Activated CD8-positive, alpha-beta T cell treated with anti-CD3 and anti-CD28 coated beads, Interleukin-2, amount 10 ng/mL, durations not matched to agents 7 days and 5 days (primary cell): ENCODE measurements at regions not wholly inside any gene's neighbourhood (a gene's known extent, or its start where the extent isn't known, plus 50 kb on each side); places are given as distances from the start of the nearest gene placed in this dataset.

Experiments used
- ATAC-seq: fragments of 150-1000 bp; cut with Tn5 transposase; one replicate; pipeline ENCODE4 v1.10.0; 2021; ENCODE audit warnings: moderate library complexity
- CTCF ChIA-PET: fragments of 350-600 bp; sonication (Branson Sonifier 250); formaldehyde crosslinking; loops from one replicate; lab custom pipeline; 2021; ENCODE audit warnings: antibody characterized with exemption; lab: Charles Lee
- POLR2A ChIA-PET: fragments of 350-600 bp; sonication (Branson Sonifier 250); formaldehyde crosslinking; loops from one replicate; lab custom pipeline; 2021; ENCODE audit warnings: antibody characterized with exemption; lab: Charles Lee
- DNase-seq: peaks from one replicate; pipeline ENCODE4 v3.0.0-alpha.2; 2020
- H3K27ac Mint-ChIP-seq: one replicate; pipeline ENCODE4 v1.8.0; 2021; ENCODE audit warnings: mild to moderate bottlenecking, mixed read lengths
- H3K27me3 Mint-ChIP-seq: one replicate; pipeline ENCODE4 v1.8.0; 2021; ENCODE audit warnings: low read depth, mixed read lengths
- H3K36me3 Mint-ChIP-seq: one replicate; pipeline ENCODE4 v1.8.0; 2021; ENCODE audit warnings: low read depth, mixed read lengths
- H3K4me1 Mint-ChIP-seq: one replicate; pipeline ENCODE4 v1.8.0; 2021; ENCODE audit warnings: low read depth, mixed read lengths
- H3K4me3 Mint-ChIP-seq: one replicate; pipeline ENCODE4 v1.8.0; 2021; ENCODE audit warnings: mild to moderate bottlenecking, mixed read lengths
- H3K9me3 Mint-ChIP-seq: one replicate; pipeline ENCODE4 v1.8.0; 2022; ENCODE audit warnings: mixed read lengths; ENCODE audit not compliant: insufficient read depth

- H3K36me3 Mint-ChIP-seq = no peaks in the 10 kb centered on the region
- no peak overlapping the region for H3K4me3 Mint-ChIP-seq
- ChIA-PET CTCF (interaction anchor here (1.1 kb wide), 2 partner anchors 72 to 123 kb away, joined by 3 read pairs; no protein-coding TSS in a partner anchor), POLR2A (no interaction called here)
- H3K27me3 Mint-ChIP-seq = peaks cover 16% of the 10 kb centered on the region
- ATAC-seq (no peak), DNase-seq (no peak)
- no peaks in the 10 kb centered on the region for H3K9me3 Mint-ChIP-seq
- no peak overlapping the region for H3K27ac Mint-ChIP-seq
- no peaks in the 10 kb centered on the region for H3K4me1 Mint-ChIP-seq
These were observed 80.8 kb upstream of the ACSL3 start for GRCh38 chr2:222780051-222780450.

- H3K4me1 Mint-ChIP-seq = no peaks in the 10 kb centered on the region
- POLR2A ChIA-PET = no interaction called here
- H3K9me3 Mint-ChIP-seq = no peaks in the 10 kb centered on the region
- no peak overlapping the region for H3K4me3 Mint-ChIP-seq
- no peak overlapping the region for H3K27ac Mint-ChIP-seq
- no peak for ATAC-seq
- no peaks in the 10 kb centered on the region for H3K36me3 Mint-ChIP-seq
- peaks cover 13% of the 10 kb centered on the region for H3K27me3 Mint-ChIP-seq
- DNase-seq = no peak
- CTCF ChIA-PET = no interaction called here
These were observed 78.6 kb upstream of the ACSL3 start for GRCh38 chr2:222782201-222782730.

- H3K4me1 Mint-ChIP-seq = no peaks in the 10 kb centered on the region
- CTCF ChIA-PET = interaction anchor here (1.3 kb wide), 1 partner anchor 93 kb away, joined by 3 read pairs; no protein-coding TSS in a partner anchor
- no peak for ATAC-seq
These were observed 77.2 kb upstream of the ACSL3 start for GRCh38 chr2:222783592-222783991.

GRCh38 chr2:222790932-222791331 is 69.9 kb upstream of the ACSL3 start:
- POLR2A ChIA-PET = no interaction called here
- H3K4me1 Mint-ChIP-seq = peaks cover 14% of the 10 kb centered on the region
- H3K27ac Mint-ChIP-seq = no peak overlapping the region
- H3K4me3 Mint-ChIP-seq = no peak overlapping the region
- no peaks in the 10 kb centered on the region for H3K27me3 Mint-ChIP-seq
- ATAC-seq (no peak), DNase-seq (no peak)
- no peaks in the 10 kb centered on the region for H3K36me3 Mint-ChIP-seq
- no peaks in the 10 kb centered on the region for H3K9me3 Mint-ChIP-seq
- CTCF ChIA-PET = no interaction called here

More at GRCh38 chr2:222783592-222783991, 77.2 kb upstream of the ACSL3 start:
- Mint-ChIP-seq H3K36me3 (no peaks in the 10 kb centered on the region), H3K4me3 (no peak overlapping the region), H3K27me3 (peaks cover 10% of the 10 kb centered on the region), H3K9me3 (no peaks in the 10 kb centered on the region), H3K27ac (no peak overlapping the region)
- POLR2A ChIA-PET = no interaction called here
- DNase-seq = no peak

- H3K36me3 Mint-ChIP-seq = no peaks in the 10 kb centered on the region
- ChIA-PET POLR2A (no interaction called here), CTCF (no interaction called here)
- H3K4me1 Mint-ChIP-seq = peaks cover 14% of the 10 kb centered on the region
- no peaks in the 10 kb centered on the region for H3K9me3 Mint-ChIP-seq
- no peak overlapping the region for H3K4me3 Mint-ChIP-seq
- DNase-seq = no peak
- H3K27me3 Mint-ChIP-seq = no peaks in the 10 kb centered on the region
- ATAC-seq = no peak
- no peak overlapping the region for H3K27ac Mint-ChIP-seq
These were observed 68.7 kb upstream of the ACSL3 start for GRCh38 chr2:222792001-222792611.

- ChIA-PET CTCF (interaction anchor here (2.2 kb wide), 1 partner anchor 145 kb away, joined by 4 read pairs; no protein-coding TSS in a partner anchor), POLR2A (no interaction called here)
- Mint-ChIP-seq H3K27me3 (peaks cover 5% of the 10 kb centered on the region), H3K4me1 (peaks cover 3% of the 10 kb centered on the region), H3K4me3 (no peak overlapping the region), H3K27ac (no peak overlapping the region), H3K36me3 (no peaks in the 10 kb centered on the region), H3K9me3 (no peaks in the 10 kb centered on the region)
- ATAC-seq (no peak), DNase-seq (no peak)
These were observed 66.0 kb upstream of the ACSL3 start for GRCh38 chr2:222794585-222795449.

GRCh38 chr2:222795450-222796357 is 65.1 kb upstream of the ACSL3 start:
- Mint-ChIP-seq H3K27me3 (peaks cover 5% of the 10 kb centered on the region), H3K4me1 (no peaks in the 10 kb centered on the region), H3K9me3 (no peaks in the 10 kb centered on the region), H3K36me3 (no peaks in the 10 kb centered on the region), H3K27ac (no peak overlapping the region), H3K4me3 (no peak overlapping the region)
- CTCF ChIA-PET = interaction anchor here (0.9 to 2.5 kb wide), 4 partner anchors 12 to 144 kb away, joined by 3 to 9 read pairs (median 4); no protein-coding TSS in a partner anchor
- DNase-seq = no peak
- POLR2A ChIA-PET = no interaction called here
- no peak for ATAC-seq

- no peak for DNase-seq
- ChIA-PET CTCF (interaction anchor here (0.7 to 2.5 kb wide), 18 partner anchors 9 to 1809 kb away, joined by 3 to 9 read pairs (median 4); no protein-coding TSS in a partner anchor), POLR2A (no interaction called here)
- no peak for ATAC-seq
- H3K4me3 Mint-ChIP-seq = no peak overlapping the region
- H3K27ac Mint-ChIP-seq = no peak overlapping the region
- no peaks in the 10 kb centered on the region for H3K36me3 Mint-ChIP-seq
- peaks cover 5% of the 10 kb centered on the region for H3K27me3 Mint-ChIP-seq
- H3K4me1 Mint-ChIP-seq = no peaks in the 10 kb centered on the region
- no peaks in the 10 kb centered on the region for H3K9me3 Mint-ChIP-seq
These were observed 64.3 kb upstream of the ACSL3 start for GRCh38 chr2:222796413-222797103.

- H3K36me3 Mint-ChIP-seq = no peaks in the 10 kb centered on the region
- ChIA-PET POLR2A (no interaction called here), CTCF (interaction anchor here (0.7 to 2.5 kb wide), 17 partner anchors 9 to 1808 kb away, joined by 3 to 9 read pairs (median 3); no protein-coding TSS in a partner anchor)
- no peak overlapping the region for H3K27ac Mint-ChIP-seq
- DNase-seq (no peak), ATAC-seq (no peak)
- H3K9me3 Mint-ChIP-seq = no peaks in the 10 kb centered on the region
- no peak overlapping the region for H3K4me3 Mint-ChIP-seq
- H3K4me1 Mint-ChIP-seq = no peaks in the 10 kb centered on the region
- H3K27me3 Mint-ChIP-seq = peaks cover 5% of the 10 kb centered on the region
These were observed 63.6 kb upstream of the ACSL3 start for GRCh38 chr2:222797261-222797660.

GRCh38 chr2:222797871-222798270 is 63.0 kb upstream of the ACSL3 start:
- no peak overlapping the region for H3K4me3 Mint-ChIP-seq
- ChIA-PET CTCF (interaction anchor here (0.6 to 2.5 kb wide), 11 partner anchors 8 to 141 kb away, joined by 3 to 9 read pairs (median 3); no protein-coding TSS in a partner anchor), POLR2A (no interaction called here)
- peaks cover 8% of the 10 kb centered on the region for H3K27me3 Mint-ChIP-seq
- ATAC-seq (no peak), DNase-seq (no peak)
- H3K9me3 Mint-ChIP-seq = no peaks in the 10 kb centered on the region
- H3K4me1 Mint-ChIP-seq = no peaks in the 10 kb centered on the region
- H3K36me3 Mint-ChIP-seq = no peaks in the 10 kb centered on the region
- no peak overlapping the region for H3K27ac Mint-ChIP-seq
